HEK293T (cell line): ENCODE measurements at regions not wholly inside any gene's neighbourhood (a gene's known extent, or its start where the extent isn't known, plus 50 kb on each side); places are given as distances from the start of the nearest gene placed in this dataset.

Experiments
- BHLHE40 ChIP-seq: fragments of 450-650 bp; IDR thresholded peaks from 2 replicates; pipeline ENCODE4 v1.6.1; 2016; ENCODE audit warnings: mild to moderate bottlenecking, moderate library complexity, borderline replicate concordance
- CTBP1 ChIP-seq: fragments of 450-650 bp; IDR thresholded peaks from 2 replicates; pipeline ENCODE4 v1.6.1; 2016; ENCODE audit warnings: borderline replicate concordance
- ELF4 ChIP-seq: fragments of 450-650 bp; IDR thresholded peaks from 2 replicates; pipeline ENCODE4 v1.6.1; 2017; ENCODE audit warnings: antibody characterized with exemption
- FOXA1 ChIP-seq: fragments of 450-650 bp; IDR thresholded peaks from 2 replicates; pipeline ENCODE4 v1.6.1; 2016; ENCODE audit warnings: mild to moderate bottlenecking
- FOXM1 ChIP-seq: fragments of 450-650 bp; IDR thresholded peaks from 2 replicates; pipeline ENCODE4 v1.6.1; 2017; ENCODE audit warnings: mild to moderate bottlenecking, borderline replicate concordance
- HDGF ChIP-seq: fragments of 450-650 bp; IDR thresholded peaks from 2 replicates; pipeline ENCODE4 v1.6.1; 2017; ENCODE audit warnings: antibody characterized with exemption, borderline replicate concordance
- L3MBTL2 ChIP-seq: fragments of 450-650 bp; conservative IDR thresholded peaks from 2 replicates; pipeline ENCODE4 v1.6.1; 2016; ENCODE audit warnings: mild to moderate bottlenecking
- LEF1 ChIP-seq: fragments of 450-650 bp; IDR thresholded peaks from 2 replicates; pipeline ENCODE4 v1.6.1; 2017; ENCODE audit warnings: mild to moderate bottlenecking, borderline replicate concordance
- PKNOX1 ChIP-seq: fragments of 450-650 bp; IDR thresholded peaks from 2 replicates; pipeline ENCODE4 v1.6.1; 2016
- SUZ12 ChIP-seq: fragments of 450-650 bp; IDR thresholded peaks from 2 replicates; pipeline ENCODE4 v1.6.1; 2016; ENCODE audit warnings: mild to moderate bottlenecking
- TARDBP ChIP-seq: fragments of 450-650 bp; IDR thresholded peaks from 2 replicates; pipeline ENCODE4 v1.6.1; 2016

DNA sequence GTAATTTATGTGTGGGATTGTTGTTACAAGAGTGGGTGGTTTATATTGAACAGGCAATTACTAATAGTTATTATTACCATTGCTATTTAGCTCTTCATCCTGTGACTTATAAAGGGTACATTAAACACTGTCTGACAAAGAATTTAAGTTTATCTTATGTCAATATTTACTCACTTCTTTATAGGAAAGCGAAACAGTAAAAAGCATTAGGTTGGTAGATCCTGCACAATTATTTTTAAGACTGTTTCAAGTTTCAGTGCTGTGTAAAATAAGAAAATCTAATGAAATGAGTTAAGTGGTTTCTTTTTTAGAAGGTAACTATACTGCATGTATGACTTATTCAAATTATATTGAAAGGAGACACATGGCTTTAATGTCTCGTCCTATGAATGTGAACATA lies 135.8 kb upstream of the MAP3K7 start:
- no peak for TF ChIP-seq HDGF
- TF ChIP-seq SUZ12: no peak
- no peak for TF ChIP-seq BHLHE40
- peak; percentile 64; the same call in 1 of the 2 replicates for TF ChIP-seq FOXA1
- TF ChIP-seq PKNOX1: no peak
- no peak for TF ChIP-seq CTBP1
- no peak for TF ChIP-seq FOXM1
- TF ChIP-seq TARDBP: no peak
- TF ChIP-seq ELF4: no peak
- no peak for TF ChIP-seq LEF1
- TF ChIP-seq L3MBTL2: no peak
